ENCODE measurements at regions not wholly inside any gene's neighbourhood (a gene's known extent, or its start where the extent isn't known, plus 50 kb on each side); places are given as distances from the start of the nearest gene placed in this dataset.
"Not testable (repeated sequence)": the region's sequence is repeated elsewhere in the genome, so short reads cannot be mapped to it uniquely, and the experiment has no call there.

DNA sequence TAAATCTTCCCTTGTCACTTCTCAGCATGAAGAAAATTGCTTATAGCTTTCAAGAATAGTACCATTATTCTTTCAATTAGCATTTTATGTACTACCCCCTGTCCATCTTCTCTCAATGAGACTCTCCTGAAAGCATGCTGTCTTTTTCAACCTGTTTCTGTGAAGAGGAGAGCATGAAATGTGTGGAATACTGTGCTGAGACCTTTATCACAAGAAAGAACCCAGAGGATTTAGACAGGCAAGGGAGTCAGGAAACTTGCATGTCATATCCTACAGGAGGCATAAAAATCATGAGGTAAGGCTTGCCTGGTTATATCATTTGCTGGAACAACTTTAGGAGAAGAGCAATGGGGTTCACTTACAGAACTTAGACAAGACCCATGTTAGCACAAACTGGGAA is 56.7 kb upstream of the LPAR1 start:
- dilution Hi-C loops (cut with MboI; ENCODE audit: extremely low pct_ligation_motif_present, low sequenced_read_pairs), result no loop called here

GRCh38 chr9:111094433-111094924 is 56.2 kb upstream of the LPAR1 start:
- Histone ChIP-seq H3K4me1 (ENCODE audit: control insufficient read depth, extremely low read depth, insufficient read depth, low read length) (no peaks in the 10 kb centered on the region), H3K9me3 (ENCODE audit: control insufficient read depth, low read depth, low read length) (no peaks in the 10 kb centered on the region), H3K9me1 (ENCODE audit: control insufficient read depth, extremely low read depth, insufficient read depth, low read length) (no peaks in the 10 kb centered on the region), H3K27me3 (ENCODE audit: control insufficient read depth, extremely low read depth, insufficient read depth, low read length) (peaks cover 3% of the 10 kb centered on the region), H3K4me3 (ENCODE audit: control insufficient read depth in 2 of 3, extremely low read depth in 1 of 3, insufficient read depth in 2 of 3, low read depth in 1 of 3, low read length in 3 of 3) (no peak overlapping the region), H3K4me2 (ENCODE audit: control insufficient read depth, extremely low read depth, insufficient read depth, low read depth, low read length) (no peak overlapping the region), H2AFZ (ENCODE audit: control insufficient read depth, low read length) (no peak overlapping the region), H3K79me2 (ENCODE audit: control insufficient read depth, insufficient read depth, low read length) (no peaks in the 10 kb centered on the region), H4K20me1 (ENCODE audit: control insufficient read depth, extremely low read depth, insufficient read depth, low read length) (no peaks in the 10 kb centered on the region), H3K36me3 (ENCODE audit: control insufficient read depth in 2 of 2, extremely low read depth in 1 of 2, insufficient read depth in 2 of 2, low read length in 2 of 2) (no peaks in the 10 kb centered on the region), H3K9ac (ENCODE audit: control insufficient read depth, extremely low read depth, insufficient read depth, low read length) (no peak overlapping the region), H3K27ac (ENCODE audit: control insufficient read depth, insufficient read depth, low read length) (no peak overlapping the region)
- no peak for FAIRE-seq
- TF ChIP-seq EZH2 (IDR thresholded peaks at IDR 0.05; ENCODE audit: low read length) (no peak), CTCF (optimal IDR thresholded peaks at IDR 0.05 in 1 of 3, IDR thresholded peaks at IDR 0.05 in 1 of 3, conservative IDR thresholded peaks at IDR 0.05 in 1 of 3; ENCODE audit: extremely low read depth in 1 of 3, insufficient read depth in 2 of 3, low read length in 3 of 3) (no peak)
- dilution Hi-C loops (cut with MboI; ENCODE audit: extremely low pct_ligation_motif_present, low sequenced_read_pairs), result no loop called here
- no peak for DNase-seq (ENCODE audit: low read depth, low spot score)

More for the DNA sequence above, 56.7 kb upstream of the LPAR1 start:
- H3K27me3 ChIP-seq (ENCODE audit: control insufficient read depth, extremely low read depth, insufficient read depth, low read length), result peaks cover 3% of the 10 kb centered on the region
- H3K9me1 ChIP-seq (ENCODE audit: control insufficient read depth, extremely low read depth, insufficient read depth, low read length), result no peaks in the 10 kb centered on the region
- FAIRE-seq (no peak), DNase-seq (ENCODE audit: low read depth, low spot score) (no peak)
- H3K9me3 ChIP-seq (ENCODE audit: control insufficient read depth, low read depth, low read length), result no peaks in the 10 kb centered on the region
- H3K4me2 ChIP-seq (ENCODE audit: control insufficient read depth, extremely low read depth, insufficient read depth, low read depth, low read length), result no peak overlapping the region
- no peaks in the 10 kb centered on the region for H4K20me1 ChIP-seq (ENCODE audit: control insufficient read depth, extremely low read depth, insufficient read depth, low read length)
- no peaks in the 10 kb centered on the region for H3K36me3 ChIP-seq (ENCODE audit: control insufficient read depth in 2 of 2, extremely low read depth in 1 of 2, insufficient read depth in 2 of 2, low read length in 2 of 2)
- H3K4me1 ChIP-seq (ENCODE audit: control insufficient read depth, extremely low read depth, insufficient read depth, low read length), result no peaks in the 10 kb centered on the region
- H2AFZ ChIP-seq (ENCODE audit: control insufficient read depth, low read length), result no peak overlapping the region
- no peak overlapping the region for H3K4me3 ChIP-seq (ENCODE audit: control insufficient read depth in 2 of 3, extremely low read depth in 1 of 3, insufficient read depth in 2 of 3, low read depth in 1 of 3, low read length in 3 of 3)
- H3K9ac ChIP-seq (ENCODE audit: control insufficient read depth, extremely low read depth, insufficient read depth, low read length), result no peak overlapping the region
- H3K27ac ChIP-seq (ENCODE audit: control insufficient read depth, insufficient read depth, low read length), result no peak overlapping the region
- no peak for TF ChIP-seq CTCF (optimal IDR thresholded peaks at IDR 0.05 in 1 of 3, IDR thresholded peaks at IDR 0.05 in 1 of 3, conservative IDR thresholded peaks at IDR 0.05 in 1 of 3; ENCODE audit: extremely low read depth in 1 of 3, insufficient read depth in 2 of 3, low read length in 3 of 3)
- no peak for TF ChIP-seq EZH2 (IDR thresholded peaks at IDR 0.05; ENCODE audit: low read length)
- H3K79me2 ChIP-seq (ENCODE audit: control insufficient read depth, insufficient read depth, low read length), result no peaks in the 10 kb centered on the region

- H3K4me3 ChIP-seq (ENCODE audit: control insufficient read depth in 2 of 3, extremely low read depth in 1 of 3, insufficient read depth in 2 of 3, low read depth in 1 of 3, low read length in 3 of 3); H3K9ac ChIP-seq (ENCODE audit: control insufficient read depth, extremely low read depth, insufficient read depth, low read length); FAIRE-seq; H4K20me1 ChIP-seq (ENCODE audit: control insufficient read depth, extremely low read depth, insufficient read depth, low read length); DNase-seq (ENCODE audit: low read depth, low spot score); H3K27ac ChIP-seq (ENCODE audit: control insufficient read depth, insufficient read depth, low read length); H3K79me2 ChIP-seq (ENCODE audit: control insufficient read depth, insufficient read depth, low read length); H3K9me3 ChIP-seq (ENCODE audit: control insufficient read depth, low read depth, low read length); H3K4me2 ChIP-seq (ENCODE audit: control insufficient read depth, extremely low read depth, insufficient read depth, low read depth, low read length); H2AFZ ChIP-seq (ENCODE audit: control insufficient read depth, low read length); H3K9me1 ChIP-seq (ENCODE audit: control insufficient read depth, extremely low read depth, insufficient read depth, low read length); H3K36me3 ChIP-seq (ENCODE audit: control insufficient read depth in 2 of 2, extremely low read depth in 1 of 2, insufficient read depth in 2 of 2, low read length in 2 of 2); H3K4me1 ChIP-seq (ENCODE audit: control insufficient read depth, extremely low read depth, insufficient read depth, low read length); dilution Hi-C loops (cut with MboI; ENCODE audit: extremely low pct_ligation_motif_present, low sequenced_read_pairs); H3K27me3 ChIP-seq (ENCODE audit: control insufficient read depth, extremely low read depth, insufficient read depth, low read length): not testable (repeated sequence)
Observed at GRCh38 chr9:111092167-111092566, 53.9 kb upstream of the LPAR1 start.

All from keratinocyte (primary cell).